ENCODE measurements at regions not wholly inside any gene's neighbourhood (a gene's known extent, or its start where the extent isn't known, plus 50 kb on each side); places are given as distances from the start of the nearest gene placed in this dataset.

DNA sequence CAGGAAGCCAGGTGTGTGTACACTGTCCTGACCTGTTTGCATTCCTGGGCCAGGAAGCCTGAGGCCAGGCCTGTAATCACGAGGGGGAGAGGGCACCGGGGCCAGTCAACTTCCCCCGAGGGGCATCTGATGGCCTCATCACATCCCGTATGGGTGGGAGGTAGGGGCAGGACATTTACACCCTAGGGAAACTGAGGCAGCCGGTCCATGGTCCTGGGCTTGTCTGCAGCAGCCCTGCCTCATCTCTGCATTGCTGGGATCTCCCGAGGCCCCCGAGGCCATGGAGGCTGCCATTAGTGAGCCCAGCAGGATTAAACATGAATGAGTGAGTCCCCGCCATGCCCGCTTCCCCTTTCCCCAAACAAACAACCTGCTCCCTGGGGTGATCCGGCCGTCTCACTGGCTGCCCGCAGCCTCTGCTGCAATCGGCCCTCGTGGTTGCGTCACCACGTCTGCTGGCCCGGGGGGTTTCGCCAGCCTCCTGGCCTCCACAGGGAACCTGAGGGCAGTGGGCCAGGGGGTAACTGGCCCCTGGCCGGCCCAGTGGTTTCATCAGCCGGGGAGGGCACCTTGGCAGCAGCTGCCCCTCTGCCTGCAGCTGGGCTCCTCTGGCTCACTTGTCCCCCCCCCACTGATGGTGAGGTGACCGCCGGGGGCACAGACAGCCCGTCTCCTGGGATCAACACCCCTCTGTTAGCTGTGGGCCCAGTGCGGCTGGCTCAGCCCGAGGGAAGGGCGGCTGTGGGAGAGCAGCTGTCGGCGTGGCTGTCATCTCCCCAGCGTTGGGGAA is 88.3 kb upstream of the GSE1 start:
- Histone ChIP-seq H3K36me3 (ENCODE audit: control insufficient read depth, insufficient read depth, low read length) (no peaks in the 10 kb centered on the region), H3K27me3 (replicated peaks; ENCODE audit: control insufficient read depth, insufficient read depth, low read length) (no peaks in the 10 kb centered on the region), H3K4me3 (replicated peaks; ENCODE audit: low read depth, low read length) (no peak overlapping the region)
- TF ChIP-seq, protein P1, sequence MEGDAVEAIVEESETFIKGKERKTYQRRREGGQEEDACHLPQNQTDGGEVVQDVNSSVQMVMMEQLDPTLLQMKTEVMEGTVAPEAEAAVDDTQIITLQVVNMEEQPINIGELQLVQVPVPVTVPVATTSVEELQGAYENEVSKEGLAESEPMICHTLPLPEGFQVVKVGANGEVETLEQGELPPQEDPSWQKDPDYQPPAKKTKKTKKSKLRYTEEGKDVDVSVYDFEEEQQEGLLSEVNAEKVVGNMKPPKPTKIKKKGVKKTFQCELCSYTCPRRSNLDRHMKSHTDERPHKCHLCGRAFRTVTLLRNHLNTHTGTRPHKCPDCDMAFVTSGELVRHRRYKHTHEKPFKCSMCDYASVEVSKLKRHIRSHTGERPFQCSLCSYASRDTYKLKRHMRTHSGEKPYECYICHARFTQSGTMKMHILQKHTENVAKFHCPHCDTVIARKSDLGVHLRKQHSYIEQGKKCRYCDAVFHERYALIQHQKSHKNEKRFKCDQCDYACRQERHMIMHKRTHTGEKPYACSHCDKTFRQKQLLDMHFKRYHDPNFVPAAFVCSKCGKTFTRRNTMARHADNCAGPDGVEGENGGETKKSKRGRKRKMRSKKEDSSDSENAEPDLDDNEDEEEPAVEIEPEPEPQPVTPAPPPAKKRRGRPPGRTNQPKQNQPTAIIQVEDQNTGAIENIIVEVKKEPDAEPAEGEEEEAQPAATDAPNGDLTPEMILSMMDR (IDR thresholded peaks at IDR 0.05; ENCODE audit: insufficient read depth, low read length, poor library complexity, severe bottlenecking) = no peak
- DNase-seq (ENCODE audit: extremely low read depth, insufficient read length) = no peak

GRCh38 chr16:85525420-85526184 is 87.5 kb upstream of the GSE1 start:
- TF ChIP-seq, protein P1 (IDR thresholded peaks at IDR 0.05; ENCODE audit: insufficient read depth, low read length, poor library complexity, severe bottlenecking) = no peak
- no peak for DNase-seq (ENCODE audit: extremely low read depth, insufficient read length)
- H3K36me3 ChIP-seq (ENCODE audit: control insufficient read depth, insufficient read depth, low read length) = no peaks in the 10 kb centered on the region
- H3K4me3 ChIP-seq (replicated peaks; ENCODE audit: low read depth, low read length) = no peak overlapping the region
- H3K27me3 ChIP-seq (replicated peaks; ENCODE audit: control insufficient read depth, insufficient read depth, low read length) = no peaks in the 10 kb centered on the region

GRCh38 chr16:85526185-85526974 is 86.7 kb upstream of the GSE1 start:
- no peaks in the 10 kb centered on the region for H3K27me3 ChIP-seq (replicated peaks; ENCODE audit: control insufficient read depth, insufficient read depth, low read length)
- TF ChIP-seq, protein P1 (IDR thresholded peaks at IDR 0.05; ENCODE audit: insufficient read depth, low read length, poor library complexity, severe bottlenecking) = no peak

GRCh38 chr16:85527042-85527766 is 85.9 kb upstream of the GSE1 start:
- Histone ChIP-seq H3K4me3 (replicated peaks; ENCODE audit: low read depth, low read length) (no peak overlapping the region), H3K36me3 (ENCODE audit: control insufficient read depth, insufficient read depth, low read length) (no peaks in the 10 kb centered on the region), H3K27me3 (replicated peaks; ENCODE audit: control insufficient read depth, insufficient read depth, low read length) (no peaks in the 10 kb centered on the region)
- TF ChIP-seq, protein P1 (IDR thresholded peaks at IDR 0.05; ENCODE audit: insufficient read depth, low read length, poor library complexity, severe bottlenecking) = no peak
- no peak for DNase-seq (ENCODE audit: extremely low read depth, insufficient read length)

More at GRCh38 chr16:85526185-85526974, 86.7 kb upstream of the GSE1 start:
- H3K4me3 ChIP-seq (replicated peaks; ENCODE audit: low read depth, low read length) = no peak overlapping the region
- no peak for DNase-seq (ENCODE audit: extremely low read depth, insufficient read length)
- H3K36me3 ChIP-seq (ENCODE audit: control insufficient read depth, insufficient read depth, low read length) = no peaks in the 10 kb centered on the region

GRCh38 chr16:85527767-85528297 is 85.3 kb upstream of the GSE1 start:
- Histone ChIP-seq H3K4me3 (replicated peaks; ENCODE audit: low read depth, low read length) (no peak overlapping the region), H3K27me3 (replicated peaks; ENCODE audit: control insufficient read depth, insufficient read depth, low read length) (no peaks in the 10 kb centered on the region), H3K36me3 (ENCODE audit: control insufficient read depth, insufficient read depth, low read length) (no peaks in the 10 kb centered on the region)
- TF ChIP-seq, protein P1 (IDR thresholded peaks at IDR 0.05; ENCODE audit: insufficient read depth, low read length, poor library complexity, severe bottlenecking) = no peak
- DNase-seq (ENCODE audit: extremely low read depth, insufficient read length) = no peak
